A549 (cell line): ENCODE measurements at regions not wholly inside any gene's neighbourhood (a gene's known extent, or its start where the extent isn't known, plus 50 kb on each side); places are given as distances from the start of the nearest gene placed in this dataset.
A peak's percentile ranks its signal among the peaks of the same experiment; 100 is the strongest.

Source experiments
- ATAC-seq, 2 experiments: fragments of 200-7000 bp in 1 of 2; fragments of >200 bp in 1 of 2; cut with Nextera tagmentation in 1 of 2; cut with Tn5 transposase in 1 of 2; 3 replicates each; pipeline versions ENCODE4 v1.8.0 to v1.9.1; 2018 to 2020; ENCODE audit warnings: mild to moderate bottlenecking in 1 of 2, moderate library complexity in 1 of 2
- CTCF ChIA-PET: fragments of 300-600 bp; sonication (Branson Sonifier 250); formaldehyde crosslinking; extraction: SDS; loops from one replicate; lab custom pipeline; 2021; ENCODE audit warnings: antibody characterized with exemption, inconsistent platforms; lab: Yijun Ruan, JAX
- POLR2A ChIA-PET: fragments of 350-600 bp; formaldehyde crosslinking; extraction: SDS; loops from one replicate; lab custom pipeline; 2021; ENCODE audit warnings: antibody characterized with exemption, inconsistent platforms; lab: Yijun Ruan, JAX
- DNase-seq, 2 experiments: peaks; one replicate each; pipeline versions ENCODE4 v3.0.0 to v3.0.0-alpha.2; 2011 to 2016; ENCODE audit warnings: low read depth in 1 of 2, low spot score in 1 of 2
- FAIRE-seq: peaks from 2 replicates; lab custom pipeline; 2011; peaks lifted over from hg19 to GRCh38; lab: Jason Lieb, UNC
- H3K27ac ChIP-seq, 2 experiments: fragments of >200 bp; sonication (Bioruptor Twin); formaldehyde crosslinking; 3 replicates each; pipeline ENCODE4 v1.5.1; 2016 to 2017
- H3K4me1 ChIP-seq: fragments of >200 bp; sonication (Bioruptor Twin); formaldehyde crosslinking; 3 replicates; pipeline ENCODE4 v1.6.1; 2016
- H3K4me2 ChIP-seq: fragments of >200 bp; sonication (Bioruptor Twin); formaldehyde crosslinking; 3 replicates; pipeline ENCODE4 v1.6.1; 2016
- H3K4me3 ChIP-seq: fragments of >200 bp; sonication (Bioruptor Twin); formaldehyde crosslinking; 3 replicates; pipeline ENCODE4 v1.5.1; 2016
- H3K9me3 ChIP-seq: fragments of >200 bp; sonication (Bioruptor Twin); formaldehyde crosslinking; 3 replicates; pipeline ENCODE4 v1.6.1; 2016
- CBX8 ChIP-seq: fragments of 200-600 bp; sonication (generic); IDR thresholded peaks from 2 replicates; pipeline ENCODE4 v1.6.1; 2016
- CHD4 ChIP-seq: fragments of 200-600 bp; sonication (generic); IDR thresholded peaks from 2 replicates; pipeline ENCODE4 v1.6.1; 2016; ENCODE audit warnings: antibody characterized with exemption, mild to moderate bottlenecking, borderline replicate concordance
- ESRRA ChIP-seq: fragments of 150-350 bp; IDR thresholded peaks from 2 replicates; pipeline ENCODE4 v1.6.1; 2014; ENCODE audit warnings: mild to moderate bottlenecking, low read length, borderline replicate concordance
- FOXS1 ChIP-seq: fragments of 250-450 bp; sonication (Bioruptor Pico); IDR thresholded peaks from 2 replicates; pipeline ENCODE4 v1.5.0; 2020; ENCODE audit warnings: mild to moderate bottlenecking, moderate library complexity
- JUN ChIP-seq, 2 experiments: fragments of >200 bp; sonication (Bioruptor Twin); formaldehyde crosslinking; IDR thresholded peaks; 2 replicates in 1 of 2; 3 replicates in 1 of 2; pipeline ENCODE4 v1.6.1; 2016 to 2017
- JUNB ChIP-seq: fragments of >200 bp; sonication (Bioruptor Twin); formaldehyde crosslinking; IDR thresholded peaks from 2 replicates; pipeline ENCODE4 v1.6.1; 2016
- KDM1A ChIP-seq: fragments of 200-600 bp; sonication (generic); IDR thresholded peaks from 2 replicates; pipeline ENCODE4 v1.6.1; 2016; ENCODE audit warnings: low read depth, mild to moderate bottlenecking
- MAFK ChIP-seq: fragments of 450-650 bp; IDR thresholded peaks from 2 replicates; pipeline ENCODE4 v1.6.1; 2014; ENCODE audit not compliant: partially characterized antibody
- MYC ChIP-seq: IDR thresholded peaks from 2 replicates; pipeline ENCODE4 v1.6.1; 2012; ENCODE audit warnings: mild to moderate bottlenecking, inconsistent platforms, low read length, improper control_type of control experiment, borderline replicate concordance
- RAD21 ChIP-seq, 2 experiments: fragments of >200 bp in 1 of 2; sonication (Bioruptor Twin) in 1 of 2; formaldehyde crosslinking in 1 of 2; IDR thresholded peaks in 1 of 2; conservative IDR thresholded peaks in 1 of 2; 2 replicates in 1 of 2; 3 replicates in 1 of 2; pipeline ENCODE4 v1.6.1; 2012 to 2018; ENCODE audit warnings: inconsistent platforms in 1 of 2
- RARB ChIP-seq: fragments of 250-450 bp; sonication (Bioruptor Pico); IDR thresholded peaks from 2 replicates; pipeline ENCODE4 v1.8.0; 2021; ENCODE audit warnings: mild to moderate bottlenecking, moderate library complexity
- RCOR1 ChIP-seq: fragments of 150-350 bp; IDR thresholded peaks from 2 replicates; pipeline ENCODE4 v1.6.1; 2014; ENCODE audit warnings: antibody characterized with exemption, low read length, low read depth
- RFX5 ChIP-seq: fragments of 450-650 bp; IDR thresholded peaks from 2 replicates; pipeline ENCODE4 v1.7.1; 2014; ENCODE audit warnings: antibody characterized with exemption, mild to moderate bottlenecking, moderate library complexity
- RNF2 ChIP-seq: fragments of 200-600 bp; sonication (generic); IDR thresholded peaks from 2 replicates; pipeline ENCODE4 v1.6.1; 2016; ENCODE audit warnings: low read depth, mild to moderate bottlenecking, antibody characterized with exemption, moderate library complexity, borderline replicate concordance
- TP53 ChIP-seq: fragments of 250-450 bp; sonication (Bioruptor Pico); IDR thresholded peaks from 2 replicates; pipeline ENCODE4 v1.5.0; 2021; ENCODE audit warnings: mild to moderate bottlenecking, moderate library complexity
- WGBS: methylation state at CpG from one replicate; pipeline ENCODE4 v1.1.6; 2017; ENCODE audit errors: missing lambda C conversion rate; 5-methylcytosine and 5-hydroxymethylcytosine counted together
- TF ChIP-seq, protein P1 (sequence below): IDR thresholded peaks from 2 replicates; pipeline ENCODE4 v1.6.1; 2012
- TF ChIP-seq, protein P2 (sequence below): fragments of >200 bp; sonication (Bioruptor Twin); formaldehyde crosslinking; IDR thresholded peaks from 3 replicates; pipeline ENCODE4 v1.5.1; 2016
- TF ChIP-seq, protein P3 (sequence below): fragments of 250-450 bp; sonication (Bioruptor Pico); IDR thresholded peaks from 2 replicates; pipeline ENCODE4 v1.5.0; 2021; ENCODE audit warnings: mild to moderate bottlenecking, moderate library complexity, borderline replicate concordance
- TF ChIP-seq, protein P4 (sequence below): fragments of 150-350 bp; IDR thresholded peaks from 2 replicates; pipeline ENCODE4 v1.6.1; 2014; ENCODE audit warnings: low read depth, mild to moderate bottlenecking, low read length

DNA sequence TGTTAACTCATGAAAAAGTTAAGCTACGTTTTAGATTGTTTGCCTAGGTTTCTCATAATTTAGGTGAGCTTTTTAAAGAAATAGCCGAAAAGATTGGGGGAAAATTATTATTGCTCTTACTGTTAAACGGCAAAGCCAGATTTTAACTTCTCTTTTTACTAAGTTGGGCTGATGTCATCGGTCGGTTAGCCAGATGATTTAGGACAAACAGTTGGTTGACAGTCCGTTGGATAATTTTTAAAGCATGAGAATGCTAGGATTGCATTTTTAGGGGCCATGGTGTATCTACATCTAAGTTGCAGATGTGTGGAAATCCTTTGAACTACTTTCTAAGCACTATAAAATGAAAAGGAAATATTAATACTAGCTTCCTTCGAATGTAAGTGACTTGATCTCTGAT, 280.9 kb upstream of the AKR1E2 start:
- WGBS, result 82% methylated on average over 7 of the region's 7 CpGs
- Histone ChIP-seq H3K4me3 (no peak overlapping the region), H3K4me1 (no peaks in the 10 kb centered on the region), H3K27ac (no peak overlapping the region), H3K9me3 (peaks cover 11% of the 10 kb centered on the region), H3K4me2 (no peak overlapping the region)
- ChIA-PET POLR2A (no interaction called here), CTCF (interaction anchor here (0.6 to 0.7 kb wide), 2 partner anchors 10 to 559 kb away, joined by 4 read pairs; no protein-coding TSS in a partner anchor)
- FAIRE-seq, result no peak
- no peak for DNase-seq
- no peak for ATAC-seq
- TF ChIP-seq, protein P1, sequence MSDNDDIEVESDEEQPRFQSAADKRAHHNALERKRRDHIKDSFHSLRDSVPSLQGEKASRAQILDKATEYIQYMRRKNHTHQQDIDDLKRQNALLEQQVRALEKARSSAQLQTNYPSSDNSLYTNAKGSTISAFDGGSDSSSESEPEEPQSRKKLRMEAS, result no peak
- TF ChIP-seq RAD21 (conservative IDR thresholded peaks at IDR 0.05 in 1 of 2, IDR thresholded peaks at IDR 0.05 in 1 of 2) (no peak), TP53 (CRISPR knock-in tag) (no peak), RARB (CRISPR knock-in tag) (no peak), MYC (no peak), KDM1A (no peak), JUNB (no peak), MAFK (no peak), RCOR1 (no peak), CBX8 (no peak), JUN (IDR thresholded peaks at IDR 0.05) (no peak), FOXS1 (CRISPR knock-in tag) (no peak), CHD4 (no peak), RNF2 (no peak), RFX5 (no peak)
- TF ChIP-seq, protein P2, sequence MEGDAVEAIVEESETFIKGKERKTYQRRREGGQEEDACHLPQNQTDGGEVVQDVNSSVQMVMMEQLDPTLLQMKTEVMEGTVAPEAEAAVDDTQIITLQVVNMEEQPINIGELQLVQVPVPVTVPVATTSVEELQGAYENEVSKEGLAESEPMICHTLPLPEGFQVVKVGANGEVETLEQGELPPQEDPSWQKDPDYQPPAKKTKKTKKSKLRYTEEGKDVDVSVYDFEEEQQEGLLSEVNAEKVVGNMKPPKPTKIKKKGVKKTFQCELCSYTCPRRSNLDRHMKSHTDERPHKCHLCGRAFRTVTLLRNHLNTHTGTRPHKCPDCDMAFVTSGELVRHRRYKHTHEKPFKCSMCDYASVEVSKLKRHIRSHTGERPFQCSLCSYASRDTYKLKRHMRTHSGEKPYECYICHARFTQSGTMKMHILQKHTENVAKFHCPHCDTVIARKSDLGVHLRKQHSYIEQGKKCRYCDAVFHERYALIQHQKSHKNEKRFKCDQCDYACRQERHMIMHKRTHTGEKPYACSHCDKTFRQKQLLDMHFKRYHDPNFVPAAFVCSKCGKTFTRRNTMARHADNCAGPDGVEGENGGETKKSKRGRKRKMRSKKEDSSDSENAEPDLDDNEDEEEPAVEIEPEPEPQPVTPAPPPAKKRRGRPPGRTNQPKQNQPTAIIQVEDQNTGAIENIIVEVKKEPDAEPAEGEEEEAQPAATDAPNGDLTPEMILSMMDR, result no peak

- Histone ChIP-seq H3K9me3 (peaks cover 17% of the 10 kb centered on the region), H3K4me1 (no peaks in the 10 kb centered on the region), H3K4me3 (no peak overlapping the region), H3K27ac (no peak overlapping the region), H3K4me2 (no peak overlapping the region)
- DNase-seq, result no peak
- CTCF ChIA-PET, result no interaction called here
- POLR2A ChIA-PET, result no interaction called here
- TF ChIP-seq ESRRA (no peak), FOXS1 (CRISPR knock-in tag) (no peak)
- TF ChIP-seq, protein P3, sequence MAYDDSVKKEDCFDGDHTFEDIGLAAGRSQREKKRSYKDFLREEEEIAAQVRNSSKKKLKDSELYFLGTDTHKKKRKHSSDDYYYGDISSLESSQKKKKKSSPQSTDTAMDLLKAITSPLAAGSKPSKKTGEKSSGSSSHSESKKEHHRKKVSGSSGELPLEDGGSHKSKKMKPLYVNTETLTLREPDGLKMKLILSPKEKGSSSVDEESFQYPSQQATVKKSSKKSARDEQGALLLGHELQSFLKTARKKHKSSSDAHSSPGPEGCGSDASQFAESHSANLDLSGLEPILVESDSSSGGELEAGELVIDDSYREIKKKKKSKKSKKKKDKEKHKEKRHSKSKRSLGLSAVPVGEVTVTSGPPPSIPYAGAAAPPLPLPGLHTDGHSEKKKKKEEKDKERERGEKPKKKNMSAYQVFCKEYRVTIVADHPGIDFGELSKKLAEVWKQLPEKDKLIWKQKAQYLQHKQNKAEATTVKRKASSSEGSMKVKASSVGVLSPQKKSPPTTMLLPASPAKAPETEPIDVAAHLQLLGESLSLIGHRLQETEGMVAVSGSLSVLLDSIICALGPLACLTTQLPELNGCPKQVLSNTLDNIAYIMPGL (CRISPR knock-in tag), result no peak
- TF ChIP-seq, protein P4, sequence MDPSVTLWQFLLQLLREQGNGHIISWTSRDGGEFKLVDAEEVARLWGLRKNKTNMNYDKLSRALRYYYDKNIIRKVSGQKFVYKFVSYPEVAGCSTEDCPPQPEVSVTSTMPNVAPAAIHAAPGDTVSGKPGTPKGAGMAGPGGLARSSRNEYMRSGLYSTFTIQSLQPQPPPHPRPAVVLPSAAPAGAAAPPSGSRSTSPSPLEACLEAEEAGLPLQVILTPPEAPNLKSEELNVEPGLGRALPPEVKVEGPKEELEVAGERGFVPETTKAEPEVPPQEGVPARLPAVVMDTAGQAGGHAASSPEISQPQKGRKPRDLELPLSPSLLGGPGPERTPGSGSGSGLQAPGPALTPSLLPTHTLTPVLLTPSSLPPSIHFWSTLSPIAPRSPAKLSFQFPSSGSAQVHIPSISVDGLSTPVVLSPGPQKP, result no peak
- WGBS, result 85% methylated on average over 7 of the region's 7 CpGs
- FAIRE-seq, result peak; percentile 32
- no peak for ATAC-seq
These were observed 282.0 kb upstream of the AKR1E2 start for GRCh38 chr10:4543938-4544533.
